HG03354 (cell line): ENCODE measurements at regions not wholly inside any gene's neighbourhood (a gene's known extent, or its start where the extent isn't known, plus 50 kb on each side); places are given as distances from the start of the nearest gene placed in this dataset.
"Not testable (repeated sequence)": the region's sequence is repeated elsewhere in the genome, so short reads cannot be mapped to it uniquely, and the experiment has no call there.

Source experiments
- ATAC-seq: cut with Tn5 transposase; IDR thresholded peaks from one replicate; pipeline ENCODE4 v1.9.1; 2021; ENCODE audit warnings: mild to moderate bottlenecking; ENCODE audit not compliant: unreplicated experiment, poor library complexity, severe bottlenecking

GRCh38 chr1:112855152-112855828, 100.7 kb downstream of the SLC16A1 start:
- ATAC-seq: no peak

DNA sequence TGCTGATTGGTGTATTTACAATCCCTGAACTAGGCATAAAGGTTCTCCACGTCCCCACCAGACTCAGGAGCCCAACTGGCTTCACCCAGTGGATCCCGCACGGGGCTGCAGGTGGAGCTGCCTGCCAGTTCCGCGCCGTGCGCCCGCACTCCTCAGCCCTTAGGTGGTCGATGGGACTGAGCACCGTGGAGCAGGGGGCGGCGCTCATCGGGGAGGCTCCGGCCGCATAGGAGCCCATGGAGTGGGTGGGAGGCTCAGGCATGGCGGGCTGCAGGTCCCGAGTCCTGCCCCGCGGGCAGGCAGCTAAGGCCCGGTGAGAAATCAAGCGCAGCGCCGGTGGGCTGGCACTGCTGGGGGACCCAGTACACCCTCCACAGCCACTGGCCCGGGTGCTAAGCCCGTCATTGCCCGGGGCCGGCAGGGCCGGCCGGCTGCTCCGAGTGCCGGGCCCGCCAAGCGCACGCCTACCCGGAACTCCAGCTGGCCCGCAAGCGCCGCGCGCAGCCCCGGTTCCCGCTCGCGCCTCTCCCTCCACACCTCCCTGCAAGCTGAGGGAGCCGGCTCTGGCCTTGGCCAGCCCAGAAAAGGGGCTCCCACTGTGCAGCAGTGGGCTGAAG, 101.5 kb downstream of the SLC16A1 start:
- not testable (repeated sequence) for ATAC-seq

DNA sequence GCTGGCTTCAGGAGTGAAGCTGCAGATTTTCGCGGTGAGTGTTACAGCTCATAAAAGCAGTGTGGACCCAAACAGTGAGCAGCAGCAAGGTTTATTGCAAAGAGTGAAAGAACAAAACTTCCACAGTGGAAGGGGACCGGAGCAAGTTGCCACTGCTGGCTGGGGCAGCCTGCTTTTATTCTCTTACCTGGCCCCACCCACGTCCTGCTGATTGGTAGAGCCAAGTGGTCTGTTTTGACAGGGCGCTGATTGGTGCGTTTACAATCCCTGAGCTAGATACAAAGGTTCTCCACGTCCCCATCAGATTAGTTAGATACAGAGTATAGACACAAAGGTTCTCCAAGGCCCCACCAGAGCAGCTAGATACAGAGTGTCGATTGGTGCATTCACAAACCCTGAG, 102.1 kb downstream of the SLC16A1 start:
- not testable (repeated sequence) for ATAC-seq

DNA sequence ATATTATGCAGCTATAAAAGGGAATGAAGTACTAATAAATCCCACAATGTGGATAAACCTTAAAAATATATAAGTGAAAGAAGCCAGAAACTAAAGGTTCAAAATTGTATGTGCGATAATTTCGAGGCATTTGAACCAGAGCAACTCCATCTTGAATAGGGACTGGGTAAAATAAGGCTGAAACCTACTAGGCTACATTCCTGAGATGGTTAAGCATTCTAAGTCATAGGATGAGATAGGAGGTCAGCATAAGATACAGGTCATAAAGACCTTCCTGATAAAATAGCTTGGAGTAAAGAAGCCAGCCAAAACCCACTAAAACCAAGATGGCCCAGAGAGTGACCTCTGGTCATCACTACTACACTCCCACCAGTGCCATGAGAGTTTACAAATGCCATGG, 103.1 kb downstream of the SLC16A1 start:
- ATAC-seq: no peak

GRCh38 chr1:112852276-112852675, 103.7 kb downstream of the SLC16A1 start:
- no peak for ATAC-seq

DNA sequence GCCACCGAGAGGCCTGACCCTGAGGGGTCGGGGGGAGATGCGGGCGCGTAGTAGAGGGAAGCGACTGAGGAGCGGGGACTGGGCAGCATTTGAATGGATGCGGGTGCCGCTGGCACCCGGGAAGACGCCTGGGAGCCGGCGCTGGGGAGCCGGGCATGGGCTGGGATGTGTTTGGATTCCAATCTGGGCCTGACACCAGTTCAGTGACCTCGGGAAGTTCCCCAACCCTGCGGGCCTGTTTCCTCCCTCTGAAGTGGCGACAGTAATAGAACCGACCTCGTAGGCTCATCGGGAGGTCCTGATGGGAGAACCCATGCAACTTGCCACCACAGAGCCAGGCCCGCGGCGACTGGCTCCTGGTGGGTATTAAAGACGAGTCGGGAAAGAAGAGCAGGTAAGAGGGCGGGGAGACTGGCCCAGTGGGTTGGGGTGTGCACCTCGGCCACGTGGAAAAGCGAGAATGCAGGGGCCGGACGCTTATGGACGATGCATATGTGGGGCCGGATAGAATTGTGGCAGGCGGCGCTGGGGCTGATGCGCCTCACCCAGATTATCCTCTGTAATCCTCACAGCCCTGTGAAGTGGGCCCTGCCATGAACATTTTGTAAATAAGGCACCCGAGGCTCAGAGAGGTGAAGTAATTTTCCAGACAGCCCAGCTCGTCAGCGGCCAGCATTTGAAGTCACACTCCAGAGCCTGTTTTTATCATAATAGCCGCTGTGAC, 105.8 kb downstream of the SLC16A1 start:
- ATAC-seq: no peak

DNA sequence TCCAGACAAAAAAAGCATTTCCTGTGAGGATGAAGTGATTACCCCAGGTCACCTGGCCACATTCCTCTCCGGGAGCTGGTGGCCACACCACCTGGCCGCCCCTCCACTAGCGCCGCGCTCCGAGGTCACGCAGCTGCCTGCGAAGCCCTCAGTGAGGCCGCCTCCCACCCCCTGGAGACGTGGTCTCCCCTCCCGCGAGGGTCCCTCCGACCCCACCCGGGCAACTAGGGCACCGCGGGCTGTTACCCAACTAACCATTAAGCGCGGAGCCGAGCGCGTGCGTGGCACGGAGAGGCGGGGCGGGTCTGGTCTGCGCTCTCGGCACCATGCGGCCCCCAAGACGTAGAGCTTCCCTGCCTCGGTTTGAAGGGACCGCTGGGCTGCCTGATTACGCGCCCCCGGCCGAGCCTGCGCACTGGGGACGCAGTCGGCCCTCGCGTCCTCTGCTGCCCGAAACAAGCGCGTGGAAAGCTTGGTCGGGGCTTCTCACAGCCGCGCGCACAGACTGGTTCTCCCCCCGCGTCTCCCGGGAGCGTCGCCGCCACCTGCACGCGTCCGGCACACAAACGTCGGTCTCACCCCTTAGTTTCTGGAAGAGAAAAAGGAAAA, 106.5 kb downstream of the SLC16A1 start:
- ATAC-seq: no peak

DNA sequence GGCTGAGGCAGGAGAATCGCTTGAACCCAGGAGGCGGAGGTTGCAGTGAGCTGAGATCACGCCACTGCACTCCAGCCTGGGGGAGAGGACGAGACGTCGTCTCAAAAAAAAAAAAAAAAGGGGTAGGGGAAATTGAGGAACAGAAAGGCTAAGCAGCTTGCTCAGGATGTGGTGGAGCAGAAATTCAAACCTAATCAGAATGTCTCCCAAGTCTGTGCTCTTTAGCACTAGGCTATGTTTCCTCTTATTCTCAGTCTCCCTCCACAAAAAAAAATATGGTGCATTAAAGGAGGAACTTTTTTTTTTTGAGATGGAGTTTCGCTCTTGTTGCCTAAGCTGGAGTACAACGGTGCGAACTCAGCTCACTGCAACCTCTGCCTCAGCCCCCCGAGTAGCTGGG, 114.2 kb downstream of the SLC16A1 start:
- ATAC-seq: no peak

- no peak for ATAC-seq
These were observed 115.1 kb downstream of the SLC16A1 start for GRCh38 chr1:112840631-112841624.

GRCh38 chr1:112836642-112837041, 119.4 kb downstream of the SLC16A1 start:
- no peak for ATAC-seq

DNA sequence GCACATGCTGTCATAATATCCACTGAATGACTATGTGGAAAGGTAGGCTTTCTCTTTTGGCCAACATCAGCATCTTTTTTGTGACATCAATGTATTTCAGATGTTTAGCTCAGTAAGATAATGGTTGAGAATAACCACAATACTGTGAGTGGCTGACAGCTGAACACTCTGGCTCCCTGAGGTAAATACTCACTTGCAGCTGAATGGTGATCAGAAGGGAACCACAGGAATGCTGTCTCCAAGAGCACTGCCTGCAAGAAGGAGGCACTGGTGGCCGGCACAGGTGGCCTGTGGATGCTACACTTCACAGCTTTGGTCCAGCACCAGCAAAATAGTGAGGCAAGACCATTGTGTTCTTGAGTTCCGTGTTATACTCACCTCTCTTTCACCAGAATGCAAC, 118.7 kb upstream of the PPM1J start:
- ATAC-seq: no peak

DNA sequence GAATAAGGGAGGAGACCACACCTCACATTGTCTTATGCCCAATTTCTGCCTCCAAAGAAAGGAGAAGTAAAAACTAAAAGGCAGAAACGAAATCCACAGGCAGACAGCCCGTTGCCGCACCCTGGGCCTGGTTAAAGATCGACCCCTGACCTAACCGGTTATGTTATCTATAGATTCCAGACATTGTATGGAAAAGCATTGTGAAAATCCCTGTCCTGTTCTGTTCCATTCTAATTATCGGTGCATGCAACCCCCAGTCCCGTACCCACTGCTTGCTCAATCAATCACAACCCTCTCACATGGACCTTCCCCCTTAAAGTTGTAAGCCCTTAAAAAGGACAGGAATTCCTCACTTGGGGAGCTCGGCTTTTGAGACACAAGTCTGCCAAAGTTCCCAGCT, 117.1 kb upstream of the PPM1J start:
- not testable (repeated sequence) for ATAC-seq

- not testable (repeated sequence) for ATAC-seq
These were observed 114.6 kb upstream of the PPM1J start for GRCh38 chr1:112829691-112830090.

- ATAC-seq: no peak
These were observed 113.6 kb upstream of the PPM1J start for GRCh38 chr1:112828716-112829115.

- ATAC-seq: not testable (repeated sequence)
These were observed 112.3 kb upstream of the PPM1J start for GRCh38 chr1:112827391-112827790.

GRCh38 chr1:112826217-112826944, 111.2 kb upstream of the PPM1J start:
- ATAC-seq: no peak

- ATAC-seq: not testable (repeated sequence)
These were observed 110.6 kb upstream of the PPM1J start for GRCh38 chr1:112825563-112826216.

GRCh38 chr1:112825075-112825474, 109.9 kb upstream of the PPM1J start:
- ATAC-seq: not testable (repeated sequence)
